ENCODE measurements at regions not wholly inside any gene's neighbourhood (a gene's known extent, or its start where the extent isn't known, plus 50 kb on each side); places are given as distances from the start of the nearest gene placed in this dataset.

DNA sequence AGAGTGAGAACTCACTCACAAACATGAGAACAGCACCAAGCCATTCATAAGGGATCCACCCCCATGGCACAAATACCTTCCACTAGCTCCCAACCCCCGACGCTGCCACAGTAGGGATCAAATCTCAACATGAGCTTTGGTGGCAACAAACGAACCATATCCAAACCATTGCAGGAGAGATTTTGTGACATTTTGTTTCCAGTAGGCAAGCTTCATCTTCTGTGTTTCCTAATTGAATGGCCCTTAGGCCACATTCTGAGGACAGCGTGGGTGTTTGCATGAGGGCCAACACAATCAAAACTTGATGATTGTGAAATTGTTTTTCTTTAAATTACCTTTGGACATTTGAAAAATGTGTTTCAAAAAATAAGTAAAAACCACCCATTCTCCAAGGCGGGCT, 102.6 kb upstream of the LNX1 start:
- no peak for DNase-seq (ENCODE audit: low read depth in 2 of 2)

DNA sequence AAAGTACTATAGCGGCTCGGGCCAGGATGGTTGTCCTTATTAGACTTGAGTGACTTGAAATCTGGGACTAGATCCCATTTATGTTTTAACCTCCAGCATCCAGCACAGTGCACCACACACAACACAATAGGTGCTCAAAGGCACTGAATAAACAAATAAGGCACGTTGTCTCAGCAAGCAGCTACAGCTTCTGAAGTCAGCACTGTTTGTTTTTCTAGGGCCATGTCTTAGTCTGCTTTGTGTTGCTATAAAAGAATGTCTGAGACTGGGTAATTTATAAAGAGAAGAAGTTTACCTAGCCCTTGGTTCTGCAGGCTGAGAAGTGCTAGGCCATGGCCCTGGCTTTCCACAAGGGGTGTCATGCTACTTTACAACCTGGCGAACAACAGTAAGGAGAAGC, 102.1 kb upstream of the LNX1 start:
- no peak for DNase-seq (ENCODE audit: low read depth in 2 of 2)

DNA sequence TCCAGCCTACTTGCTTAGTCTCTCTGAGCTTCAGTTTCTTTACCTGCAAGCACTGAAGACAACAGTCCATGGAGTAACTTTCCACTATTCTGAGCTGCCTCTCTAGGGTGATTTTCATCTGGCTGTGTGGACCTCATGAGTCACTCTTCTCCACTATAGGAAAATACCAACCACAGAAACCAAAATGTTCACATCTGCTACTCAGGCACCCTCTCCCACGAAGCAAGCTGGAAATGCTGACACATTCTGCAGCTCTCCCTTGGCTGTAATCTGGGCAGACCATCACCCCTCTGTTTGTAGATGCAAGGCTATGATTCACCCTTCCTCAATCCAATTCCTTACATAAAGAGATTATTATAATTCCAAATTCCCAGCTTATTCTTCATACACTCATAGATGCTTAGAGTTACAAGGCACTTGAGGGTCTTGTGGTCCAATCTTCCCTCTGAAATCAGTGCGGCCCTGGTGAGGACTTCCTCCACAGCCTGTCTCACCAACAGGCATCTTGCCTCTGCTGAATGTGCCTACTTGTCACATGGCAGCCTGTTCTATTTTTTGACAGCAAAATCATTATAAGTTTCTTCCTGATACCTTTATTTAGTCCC, 97.0 kb upstream of the LNX1 start:
- no peak for DNase-seq (ENCODE audit: low read depth in 2 of 2)

DNA sequence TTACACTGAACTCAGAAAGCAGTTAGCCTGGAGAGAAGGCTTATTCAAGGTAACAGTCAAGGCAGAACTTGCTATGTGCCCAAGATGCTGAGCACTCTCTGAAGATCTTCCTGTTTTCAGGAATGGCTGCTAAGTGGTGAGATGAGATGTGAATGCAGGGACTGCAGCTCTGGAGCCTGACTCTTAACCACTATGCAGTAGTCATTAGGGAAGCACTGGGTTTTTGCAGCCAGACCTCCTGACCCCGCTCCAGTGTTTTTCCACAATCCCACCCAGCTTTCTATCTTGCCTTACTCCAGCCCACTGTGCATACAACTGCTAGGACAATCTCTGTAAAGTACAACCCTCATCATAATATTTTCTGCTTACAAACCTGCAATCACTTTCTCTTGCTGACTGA, 95.2 kb upstream of the LNX1 start:
- DNase-seq (ENCODE audit: low read depth in 2 of 2): no peak

DNA sequence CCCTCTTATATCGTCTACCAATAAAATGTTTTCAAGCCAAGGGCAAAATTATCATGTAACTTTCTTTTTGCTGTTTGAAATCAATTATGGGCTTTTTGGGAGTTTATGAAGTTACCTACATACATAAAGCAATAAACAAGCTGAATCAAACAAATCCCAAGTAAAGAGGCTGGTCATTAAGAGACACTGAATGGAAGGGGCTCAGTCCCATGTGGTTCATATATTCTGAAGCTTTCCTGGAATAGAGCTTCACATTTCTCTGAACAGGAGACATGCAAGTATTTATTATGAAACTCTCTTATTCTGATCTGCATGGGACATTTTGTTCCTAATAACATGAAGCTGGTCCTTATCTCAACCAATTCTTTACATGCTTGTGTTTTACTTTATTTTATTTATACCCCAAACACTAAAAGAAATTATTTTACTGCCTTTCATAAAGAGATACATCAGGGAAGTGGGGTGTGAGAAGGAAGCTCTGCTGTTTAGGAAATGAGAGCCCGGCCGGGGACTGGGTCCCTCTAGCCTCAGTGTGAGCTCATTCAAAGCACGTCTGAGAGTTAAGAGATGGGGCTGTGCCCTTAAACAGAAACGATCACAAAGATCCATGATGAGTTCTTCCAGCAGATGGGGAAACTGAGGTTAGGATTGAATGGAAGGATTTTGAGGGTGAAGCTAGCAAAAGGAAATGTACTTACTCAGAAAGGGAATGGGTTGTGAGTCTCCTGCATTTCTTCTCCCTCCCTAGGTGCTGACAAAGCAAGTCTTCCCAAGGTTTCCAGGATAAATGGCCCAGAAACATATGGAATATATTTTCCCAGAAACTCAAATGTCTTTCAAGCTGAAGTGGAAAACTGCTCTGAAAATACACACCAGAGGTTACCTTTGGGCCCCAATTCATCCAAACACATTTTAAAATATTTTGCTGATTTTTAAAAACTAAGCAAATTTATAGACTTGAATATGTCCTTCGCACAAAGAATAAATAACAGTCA, 93.1 kb upstream of the LNX1 start:
- DNase-seq (ENCODE audit: low read depth in 2 of 2): no peak

DNA sequence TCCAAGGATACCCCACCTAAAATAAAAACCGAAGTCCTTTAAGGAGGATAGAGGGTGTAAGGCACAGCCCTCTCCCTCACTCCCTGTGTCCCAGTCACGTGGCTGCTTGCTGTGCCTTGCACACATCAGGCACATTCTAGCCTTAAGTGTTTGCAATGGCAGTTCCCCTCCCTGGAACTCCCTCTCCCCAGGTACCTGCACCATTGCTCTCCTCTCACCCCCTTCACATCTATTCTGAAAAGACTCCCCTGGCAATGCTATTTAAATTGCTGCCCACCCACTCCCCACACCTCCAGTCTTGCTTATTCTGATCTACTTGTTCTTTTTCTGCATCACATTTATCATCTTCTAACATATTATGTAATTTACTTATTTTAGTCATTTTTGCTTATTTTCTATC, 91.6 kb upstream of the LNX1 start:
- no peak for DNase-seq (ENCODE audit: low read depth in 2 of 2)

DNA sequence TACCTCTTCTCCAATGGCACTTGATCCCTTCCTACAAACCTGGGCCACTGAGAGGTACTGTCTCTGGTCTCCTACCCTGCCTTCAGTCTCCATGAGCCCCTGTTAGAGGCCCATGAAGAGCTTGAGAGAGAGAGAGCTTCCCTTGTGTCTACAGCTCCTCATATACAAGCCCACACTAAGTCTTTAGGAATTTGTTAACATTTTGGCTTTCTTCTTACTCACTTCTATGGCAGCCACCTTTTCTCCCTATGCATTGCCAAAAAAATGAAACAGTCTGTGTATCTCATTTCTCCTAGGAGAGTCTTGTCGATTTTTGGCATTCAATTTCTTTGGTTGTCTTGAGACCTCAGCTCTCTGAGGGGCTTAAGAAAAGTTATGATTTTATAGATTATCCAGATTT, 90.9 kb upstream of the LNX1 start:
- DNase-seq (ENCODE audit: low read depth in 2 of 2): no peak

DNA sequence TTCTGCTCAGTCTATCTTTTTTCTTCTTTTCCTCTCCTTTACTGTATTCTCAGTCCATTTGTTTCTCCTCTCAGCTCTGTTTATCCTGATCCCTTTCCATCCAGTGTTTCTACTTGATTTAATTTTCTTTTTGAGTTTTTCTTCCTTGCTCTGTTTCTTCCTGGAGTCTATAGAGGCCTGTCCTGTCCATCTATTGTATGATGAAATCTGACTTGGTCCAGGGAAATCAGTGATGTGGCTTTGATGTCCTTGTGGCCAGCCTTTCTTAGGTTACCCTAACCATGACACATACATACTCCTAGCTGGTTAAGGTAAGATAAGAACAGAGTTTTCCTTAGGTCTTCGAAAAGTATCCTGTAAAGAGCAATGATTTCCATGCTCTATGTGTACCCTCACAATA, 89.3 kb upstream of the LNX1 start:
- DNase-seq (ENCODE audit: low read depth in 2 of 2): no peak

DNA sequence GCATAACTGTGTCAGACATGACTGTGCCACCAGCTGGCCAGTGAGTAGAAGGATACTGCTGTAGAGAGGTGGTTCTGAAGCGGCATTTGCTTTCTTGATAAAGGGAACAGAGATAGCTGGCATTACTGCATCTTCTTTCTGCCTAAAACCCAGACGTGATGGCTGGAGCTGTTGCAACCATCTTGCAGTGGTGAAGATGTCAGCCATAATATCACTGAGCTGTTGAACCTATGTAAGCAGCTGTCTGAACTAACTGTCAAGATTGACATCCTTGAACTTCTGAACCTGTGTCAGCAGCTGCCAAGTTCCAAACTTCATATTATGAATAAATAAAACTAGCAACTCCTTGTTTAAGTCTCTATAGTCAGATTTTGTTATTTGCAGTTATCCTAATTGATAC, 88.9 kb upstream of the LNX1 start:
- DNase-seq (ENCODE audit: low read depth in 2 of 2): no peak

DNA sequence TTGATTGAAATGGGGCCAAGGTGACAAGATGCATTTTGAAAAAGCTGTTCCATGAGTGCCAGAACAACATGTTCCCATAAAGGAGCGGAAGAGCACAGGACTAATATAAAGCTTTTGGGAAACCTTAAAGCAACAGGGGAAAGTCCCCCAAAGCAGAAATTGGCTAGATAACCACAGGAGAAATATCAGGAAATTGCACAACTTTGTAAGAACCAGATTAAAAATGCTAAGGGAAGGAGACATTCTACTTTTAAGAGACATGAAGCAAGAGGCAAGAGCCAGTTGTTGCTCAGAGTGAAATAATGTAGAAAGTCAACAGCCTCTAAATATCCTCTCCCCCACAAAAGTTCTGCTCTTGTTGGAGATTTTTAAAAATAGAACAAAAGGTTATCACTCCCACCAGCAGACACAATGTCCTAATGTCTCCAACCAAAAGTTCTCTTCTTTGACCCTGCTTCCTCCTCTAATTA, 85.2 kb upstream of the LNX1 start:
- no peak for DNase-seq (ENCODE audit: low read depth in 2 of 2)

DNA sequence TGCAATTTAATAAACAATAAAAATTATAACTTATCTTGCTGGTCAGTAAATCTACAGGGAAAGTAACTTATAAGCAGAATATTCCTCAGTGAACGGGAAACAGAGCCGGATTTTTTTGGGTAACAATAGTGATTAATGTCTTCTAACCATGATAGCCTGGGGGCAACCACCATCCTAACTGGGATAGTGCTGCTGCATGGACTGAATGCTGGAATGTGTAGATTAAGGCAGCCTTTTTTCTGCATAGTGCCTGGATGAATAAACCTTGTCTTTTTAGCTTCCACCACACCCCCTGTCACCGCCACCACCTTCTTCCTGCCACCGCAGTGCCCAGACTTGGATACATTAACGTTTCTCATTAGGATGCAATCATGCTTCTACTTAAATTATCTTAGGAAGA, 83.6 kb upstream of the LNX1 start:
- no peak for DNase-seq (ENCODE audit: low read depth in 2 of 2)

DNA sequence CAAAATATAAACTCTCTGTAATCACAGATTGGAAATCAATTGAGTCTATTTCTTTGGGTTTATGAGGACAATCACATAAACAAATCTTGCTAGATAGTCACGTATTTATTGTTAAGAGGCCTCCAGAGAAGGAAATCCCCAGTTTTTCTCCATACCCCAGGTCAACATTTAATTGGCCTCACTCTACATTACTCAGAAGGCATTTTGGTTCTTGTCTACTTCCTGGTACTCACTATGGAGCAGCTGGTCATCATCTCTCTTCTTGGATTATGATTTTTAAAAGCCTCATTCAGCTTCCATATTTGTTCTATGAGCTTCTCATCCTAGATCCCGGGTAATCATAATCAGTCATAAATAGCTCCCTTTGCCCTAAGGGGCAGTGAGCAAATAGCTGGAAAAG, 81.6 kb upstream of the LNX1 start:
- no peak for DNase-seq (ENCODE audit: low read depth in 2 of 2)

DNA sequence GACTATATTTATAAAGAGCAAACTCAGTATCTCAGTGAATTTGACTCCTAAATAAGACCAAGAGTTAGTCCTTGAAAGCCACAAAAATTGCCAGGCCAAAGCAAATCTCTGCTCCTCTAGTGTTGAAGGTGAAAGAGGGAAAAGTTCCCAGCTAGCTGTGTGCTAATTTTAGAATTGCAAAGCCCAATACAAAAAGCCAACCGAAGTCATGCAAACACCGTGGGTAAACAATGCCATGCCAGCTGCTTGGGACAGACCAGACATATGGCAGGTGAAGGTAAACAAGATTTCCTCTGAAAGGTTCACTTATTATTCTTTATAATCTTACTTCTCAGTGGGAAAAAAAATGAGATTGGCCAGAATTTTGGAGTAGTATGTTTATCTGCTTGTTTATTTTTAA, 80.5 kb upstream of the LNX1 start:
- DNase-seq (ENCODE audit: low read depth in 2 of 2): no peak

DNA sequence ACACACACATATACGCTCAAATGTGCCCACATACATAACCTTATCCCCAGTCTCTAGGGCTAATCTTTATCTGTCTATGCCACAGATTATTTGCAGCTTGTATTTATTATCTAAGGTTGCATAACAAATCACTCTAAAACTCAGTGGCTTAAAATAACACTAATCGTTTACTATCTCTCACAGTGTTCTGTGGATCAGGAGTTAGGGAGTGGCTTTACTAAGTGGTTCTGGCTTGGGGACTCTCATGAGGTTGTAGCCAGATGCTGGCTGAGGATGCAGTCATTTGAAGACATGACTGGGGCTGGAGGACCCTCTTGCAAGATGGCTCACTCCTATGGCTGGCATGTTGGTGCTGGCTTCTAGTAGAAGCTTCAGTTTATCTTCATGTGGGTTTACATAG, 68.5 kb upstream of the LNX1 start:
- no peak for DNase-seq (ENCODE audit: low read depth in 2 of 2)

DNA sequence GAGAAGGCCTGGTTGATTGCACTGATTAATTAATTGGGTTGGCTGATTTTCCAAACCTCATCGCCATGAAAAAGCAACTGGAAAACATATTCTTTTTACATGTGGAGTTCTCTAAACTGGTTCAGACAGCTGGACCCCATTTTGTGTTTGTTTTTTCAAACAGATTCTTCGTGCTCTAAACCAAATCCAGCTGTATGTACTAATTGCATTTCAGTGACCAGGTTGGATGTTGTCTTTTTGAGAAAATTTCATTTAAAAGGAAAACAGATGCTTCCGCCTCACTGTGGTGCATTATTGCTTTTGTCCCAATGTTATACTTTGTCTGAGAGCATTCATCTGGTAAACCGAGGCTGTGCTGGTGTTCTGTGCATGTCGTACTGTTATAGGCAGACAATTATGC, 67.8 kb upstream of the LNX1 start:
- no peak for DNase-seq (ENCODE audit: low read depth in 2 of 2)

DNA sequence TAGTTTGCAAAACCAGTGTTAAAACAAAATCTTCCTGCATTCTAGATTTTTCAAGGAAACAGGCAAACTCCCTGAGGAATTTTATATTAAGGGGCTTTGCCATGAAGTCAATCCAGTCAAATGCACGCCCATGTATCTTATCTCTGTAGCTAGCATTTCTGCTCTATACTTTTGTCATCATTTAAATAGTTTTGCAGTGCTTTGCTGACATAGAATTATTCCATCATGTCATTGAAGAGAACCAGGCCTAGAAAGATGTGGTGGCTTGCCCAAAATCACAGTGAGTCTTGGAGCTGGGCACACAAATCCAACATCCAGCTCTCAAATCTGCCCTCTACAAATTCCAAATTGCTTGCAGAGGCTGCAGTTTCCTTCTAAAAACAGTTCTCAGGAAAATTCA, 66.7 kb upstream of the LNX1 start:
- DNase-seq (ENCODE audit: low read depth in 2 of 2): no peak

DNA sequence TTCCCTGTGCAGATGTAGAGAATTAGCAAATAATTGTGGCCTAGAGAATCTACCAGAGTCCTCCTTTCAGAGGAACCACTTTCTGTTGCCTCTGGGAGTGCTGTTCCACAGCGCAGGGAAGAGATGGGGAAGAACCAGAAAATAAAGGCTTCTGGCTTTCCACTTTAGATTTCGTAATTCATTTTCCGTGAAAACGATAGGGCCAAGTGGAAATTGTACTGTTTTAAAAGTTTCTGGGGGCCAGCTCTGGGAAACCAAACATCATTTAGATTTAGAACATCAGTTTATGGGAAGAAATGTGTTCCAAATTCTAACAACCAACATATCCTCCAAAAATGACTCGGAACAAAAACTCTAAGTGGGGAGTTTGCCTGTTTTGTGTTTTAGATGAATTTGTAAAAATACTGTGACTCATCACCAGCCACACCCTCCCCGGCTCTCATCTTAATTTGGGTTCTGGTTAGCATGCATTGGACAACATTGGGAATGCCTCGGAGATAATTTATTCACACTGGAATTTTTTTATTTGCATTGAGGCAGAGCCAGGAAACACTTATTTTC, 65.2 kb upstream of the LNX1 start:
- no peak for DNase-seq (ENCODE audit: low read depth in 2 of 2)

DNA sequence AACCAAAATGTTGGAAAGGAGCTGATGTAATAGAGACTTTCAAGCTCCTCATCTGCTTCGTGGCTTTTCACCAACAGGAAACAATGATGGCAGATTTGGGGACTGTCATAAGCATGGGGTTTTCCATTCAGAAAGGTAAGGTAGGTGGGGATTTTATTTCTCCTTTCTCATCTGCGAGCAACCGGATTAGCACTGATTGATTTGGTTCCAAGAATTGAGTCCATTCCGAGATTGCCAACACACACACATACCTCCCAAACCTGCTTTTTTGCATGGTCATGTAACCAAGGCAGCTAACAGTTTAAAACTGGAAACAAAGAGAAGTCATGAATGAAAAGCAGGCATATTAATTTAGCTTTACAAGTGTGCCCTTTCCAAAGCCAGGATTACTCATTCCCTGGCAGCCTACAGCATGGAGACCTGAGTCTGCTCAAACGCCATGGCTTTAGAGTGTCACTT, 63.0 kb upstream of the LNX1 start:
- DNase-seq (ENCODE audit: low read depth in 2 of 2): no peak

DNA sequence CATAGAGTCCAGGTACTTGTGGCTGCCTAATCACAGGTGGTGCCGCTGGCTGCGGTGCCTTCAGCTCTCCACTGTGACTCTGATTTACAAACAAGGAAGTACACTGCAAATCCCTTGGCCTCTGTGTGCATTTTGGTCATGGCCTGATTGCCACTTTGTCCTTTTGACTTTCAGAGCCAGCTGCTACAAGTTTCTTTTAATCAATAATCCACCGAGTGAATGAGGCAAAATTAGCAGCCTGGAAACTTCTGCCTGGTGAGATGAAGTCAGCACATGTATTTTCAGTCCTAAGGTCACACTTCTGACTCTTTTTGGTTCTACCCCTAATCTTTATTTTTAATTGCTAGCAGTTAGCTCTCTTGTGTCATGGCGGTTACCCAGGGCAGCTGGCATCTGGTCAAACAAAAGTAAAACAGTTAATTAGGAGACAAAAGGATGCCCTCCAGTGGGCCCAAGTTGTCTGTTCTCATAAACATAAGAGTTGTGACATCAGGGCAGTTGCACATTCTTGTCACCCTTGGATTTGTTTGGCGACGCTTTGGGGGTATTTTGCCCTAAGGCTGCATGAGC, 62.3 kb upstream of the LNX1 start:
- no peak for DNase-seq (ENCODE audit: low read depth in 2 of 2)

DNA sequence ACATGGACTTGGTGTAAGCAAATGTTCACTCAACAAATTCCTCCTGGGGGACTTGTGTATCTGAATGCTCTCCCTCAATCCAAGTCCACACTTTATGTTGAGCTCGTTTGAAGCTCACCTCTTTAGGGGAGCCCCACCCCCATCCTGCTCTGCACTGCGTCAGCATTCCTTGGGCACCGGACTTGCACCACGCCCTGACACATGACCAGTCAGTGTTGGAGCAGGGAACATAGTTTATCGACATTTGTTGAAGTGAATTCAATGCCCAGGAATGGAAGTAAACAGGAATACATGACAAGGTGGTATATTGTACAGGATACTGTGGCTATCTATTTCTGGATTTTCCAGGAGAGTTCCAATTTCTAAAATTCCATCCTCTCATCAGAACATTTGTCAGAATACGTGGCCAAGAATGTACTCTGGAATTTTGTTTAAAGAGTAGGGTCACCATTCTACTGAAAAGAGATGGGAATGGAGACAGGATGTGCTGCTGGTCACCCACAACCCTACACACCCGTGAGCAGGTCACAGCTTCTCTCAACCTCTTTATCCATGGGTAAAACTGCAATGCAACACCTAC, 60.0 kb upstream of the LNX1 start:
- no peak for DNase-seq (ENCODE audit: low read depth in 2 of 2)

DNA sequence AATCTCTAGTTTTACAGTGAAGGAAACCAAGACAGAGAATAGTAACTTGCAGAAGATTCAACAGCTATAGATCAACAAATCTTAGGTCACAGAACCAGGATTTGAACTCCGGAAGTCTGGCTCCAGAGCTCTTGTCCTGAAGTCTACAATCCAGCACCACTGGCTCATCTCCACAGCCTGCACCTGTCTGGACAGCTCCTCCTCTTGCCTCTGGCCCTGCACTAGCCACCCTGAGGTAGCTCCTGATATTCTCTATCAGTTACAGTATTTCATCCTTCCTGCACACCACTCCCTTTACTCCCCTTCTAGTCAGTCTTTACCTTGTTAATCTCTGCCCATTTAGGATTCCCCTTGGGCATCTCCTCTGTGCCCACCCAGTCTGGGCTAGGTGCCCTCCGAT, 58.1 kb upstream of the LNX1 start:
- no peak for DNase-seq (ENCODE audit: low read depth in 2 of 2)

DNA sequence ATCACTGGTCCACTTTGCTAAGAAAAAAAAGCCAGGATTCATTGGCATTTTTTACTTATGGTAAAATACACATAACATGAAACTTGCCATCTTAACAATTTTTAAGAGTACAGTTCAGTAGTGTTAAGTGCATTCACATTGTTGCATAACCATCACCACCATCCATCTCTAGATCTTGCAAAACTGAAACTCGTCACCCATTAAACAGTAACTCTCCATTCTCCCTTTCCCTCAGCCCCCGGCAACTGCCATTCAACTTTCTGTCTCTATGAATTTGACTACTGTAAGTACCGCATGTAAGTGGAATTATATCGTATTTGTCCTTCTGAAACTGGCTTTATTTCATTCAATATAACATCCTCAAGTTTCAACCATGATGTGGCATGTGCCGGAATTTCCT, 56.3 kb upstream of the LNX1 start:
- DNase-seq (ENCODE audit: low read depth in 2 of 2): no peak
